ENCODE measurements at regions not wholly inside any gene's neighbourhood (a gene's known extent, or its start where the extent isn't known, plus 50 kb on each side); places are given as distances from the start of the nearest gene placed in this dataset.

DNA sequence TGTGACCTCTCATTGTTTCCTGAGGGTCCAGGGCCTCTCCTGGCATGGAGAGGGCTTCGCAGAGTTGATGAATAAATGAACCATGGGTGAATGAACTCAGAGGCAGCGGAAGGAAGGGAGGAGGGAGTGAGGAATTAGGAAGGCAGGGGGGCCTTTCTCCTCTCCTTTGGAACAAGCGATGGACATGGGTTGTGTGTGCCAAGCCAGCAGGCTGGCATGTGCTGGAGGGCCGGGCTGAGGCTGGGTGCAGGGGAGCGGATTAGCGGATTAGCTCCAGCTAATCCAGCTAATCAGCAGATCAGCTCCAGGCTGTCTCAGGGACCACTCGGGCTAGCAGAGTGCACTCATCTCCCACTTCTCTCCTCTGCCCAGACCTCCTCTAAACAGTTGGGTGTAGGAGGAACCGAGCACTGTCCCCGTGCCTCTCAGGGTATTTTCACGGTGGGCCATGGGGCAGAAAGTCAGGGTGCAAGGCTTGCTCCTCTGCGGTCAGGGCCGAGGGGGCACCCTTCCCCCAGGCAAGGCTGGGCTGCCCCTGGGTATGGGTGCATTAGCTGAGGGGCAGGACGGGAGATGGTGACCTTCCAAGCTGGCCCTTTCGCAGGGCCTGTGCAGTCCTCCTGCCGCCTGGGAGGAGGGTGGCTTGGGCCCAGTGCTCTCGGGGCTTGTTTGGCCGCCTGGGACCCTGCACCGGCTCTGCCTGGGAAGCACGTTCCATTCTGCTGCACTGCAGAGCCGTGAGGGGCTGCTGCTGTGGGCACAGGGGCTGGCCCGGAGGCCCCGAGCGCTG is 120.3 kb upstream of the B3GAT1 start:
- no peak for DNase-seq (ENCODE audit: low read depth)

DNA sequence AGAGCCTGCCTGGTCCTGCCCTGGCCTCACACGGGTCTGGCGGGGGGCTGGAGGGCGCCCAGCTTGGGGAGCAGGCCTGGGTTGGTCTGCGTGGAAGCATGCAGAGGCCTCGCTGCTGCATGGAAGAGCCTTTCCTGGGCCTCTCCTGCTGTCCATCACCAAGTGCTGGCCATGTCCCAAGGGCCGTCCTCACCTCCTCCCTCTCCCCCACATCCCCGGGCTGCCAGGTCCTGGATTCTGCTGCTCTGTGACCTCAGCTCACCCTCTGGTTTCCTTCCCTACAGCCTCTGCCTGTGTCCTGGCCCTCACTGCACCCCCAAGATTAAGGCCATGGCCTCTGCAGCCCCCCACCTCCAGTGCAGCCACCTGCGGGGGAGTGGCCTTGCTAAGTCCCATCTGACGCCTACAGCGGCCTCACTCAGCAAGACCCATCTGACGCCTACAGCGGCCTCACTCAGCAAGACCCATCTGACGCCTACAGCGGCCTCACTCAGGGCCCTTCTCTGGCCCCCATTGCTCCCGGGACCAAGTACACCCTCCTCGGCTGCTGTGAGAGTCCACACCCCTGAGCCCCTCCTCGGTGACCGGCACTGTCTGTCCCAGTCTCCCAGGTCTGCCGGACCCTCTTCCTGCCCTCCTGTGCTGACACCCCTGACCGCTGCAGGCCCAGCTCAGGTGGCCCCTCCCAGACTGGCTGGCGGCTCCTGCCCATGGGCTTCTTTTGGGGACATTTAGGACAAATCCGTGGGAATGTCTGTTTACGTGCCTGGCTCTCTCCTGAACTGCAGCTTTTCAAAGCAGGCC is 119.5 kb upstream of the B3GAT1 start:
- no peak for DNase-seq (ENCODE audit: low read depth)

DNA sequence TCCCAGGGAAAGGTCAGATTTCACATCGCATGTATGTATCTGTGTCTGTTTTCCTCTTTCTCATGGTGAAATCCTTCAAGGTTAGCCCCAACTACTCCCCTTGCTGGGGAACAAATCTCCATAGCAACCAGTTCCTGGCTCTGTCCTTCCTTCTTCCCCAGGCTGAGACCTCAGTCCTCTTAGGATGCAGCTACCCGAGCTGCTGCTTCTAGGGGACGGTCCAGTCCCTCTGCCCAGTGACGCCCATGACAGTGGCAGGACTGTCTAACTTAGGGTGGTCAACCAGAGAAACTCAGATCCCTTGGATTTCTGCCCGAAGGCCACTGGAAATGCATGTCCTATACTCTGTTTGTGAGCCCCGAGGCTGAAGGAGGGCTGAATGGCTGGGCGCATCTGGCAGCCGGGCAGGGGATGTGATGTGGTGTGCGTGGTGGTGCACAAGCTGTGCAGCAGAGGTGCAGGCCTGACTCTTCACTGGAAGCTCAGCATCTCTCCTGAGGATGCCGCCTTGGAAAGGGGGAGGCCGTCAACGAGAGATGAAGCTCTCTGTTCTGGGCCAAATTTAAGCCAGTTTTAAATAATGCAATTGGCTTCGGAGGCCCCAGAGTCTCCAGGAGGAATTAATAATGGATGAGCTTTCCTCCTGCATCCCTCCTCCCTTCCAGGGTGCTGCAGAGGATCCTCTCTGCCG is 118.7 kb upstream of the B3GAT1 start:
- no peak for DNase-seq (ENCODE audit: low read depth)

DNA sequence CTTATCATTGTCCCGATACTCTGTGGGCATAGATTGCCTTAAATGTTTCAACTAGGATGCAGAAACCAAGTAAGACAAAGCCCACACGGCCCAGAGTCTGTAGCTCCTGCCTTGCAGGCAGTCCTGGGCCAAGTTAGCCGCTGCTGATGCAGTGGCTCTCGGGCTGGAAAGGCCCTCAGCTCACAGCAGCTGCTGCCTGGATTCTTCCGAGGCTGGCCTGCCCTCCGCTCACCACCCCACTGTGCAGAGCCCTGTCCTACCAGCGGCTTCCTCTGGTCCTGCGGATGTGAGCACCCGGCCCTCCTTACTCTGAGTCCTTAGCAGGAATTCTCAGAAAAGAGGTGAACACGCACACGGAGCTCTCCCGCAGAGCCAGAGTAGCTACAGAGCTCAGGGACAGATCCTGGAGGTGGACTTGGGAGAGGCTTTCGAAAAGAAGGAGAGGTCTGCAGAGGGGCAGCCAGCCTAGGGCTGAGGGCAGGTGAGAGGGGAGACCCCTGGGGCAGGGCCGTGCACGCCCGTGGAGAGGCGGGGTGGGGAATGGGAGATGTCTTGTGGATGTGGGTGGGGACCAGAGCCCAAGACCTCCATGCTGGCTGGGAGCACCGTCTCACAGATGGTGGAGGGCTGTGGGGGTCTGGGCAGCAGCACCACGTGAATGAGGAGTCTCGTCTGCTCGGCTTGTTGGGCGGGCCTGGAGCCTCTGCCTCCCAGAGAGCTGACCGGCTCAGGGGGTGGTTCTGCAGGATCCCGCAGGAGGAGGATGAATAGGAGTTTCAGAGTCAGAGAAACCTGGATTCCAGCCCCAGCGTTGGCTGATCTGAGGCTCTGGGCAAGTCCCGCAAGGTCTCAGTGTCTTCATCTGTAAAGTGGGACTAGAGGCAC is 117.4 kb upstream of the B3GAT1 start:
- DNase-seq (ENCODE audit: low read depth), result no peak

DNA sequence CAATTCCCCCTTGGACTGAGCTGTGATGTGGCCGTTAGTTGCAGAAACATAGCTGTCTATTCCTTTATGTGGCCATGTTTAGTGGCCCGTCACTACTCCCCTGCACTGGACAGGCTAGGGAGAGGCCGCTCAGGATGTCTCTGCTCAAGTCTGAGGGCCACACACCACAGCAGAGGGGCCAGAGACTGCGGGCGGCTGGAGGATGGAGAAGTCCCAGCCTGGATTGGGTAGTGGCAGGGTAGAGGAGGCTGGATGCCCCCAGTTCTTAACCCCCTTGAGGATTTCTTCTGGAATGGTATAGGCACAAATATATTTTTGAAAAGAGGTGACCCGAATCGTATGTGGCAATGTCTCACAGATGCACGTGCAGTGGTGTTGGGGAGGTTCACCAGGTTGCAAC is 116.4 kb upstream of the B3GAT1 start:
- no peak for DNase-seq (ENCODE audit: low read depth)

DNA sequence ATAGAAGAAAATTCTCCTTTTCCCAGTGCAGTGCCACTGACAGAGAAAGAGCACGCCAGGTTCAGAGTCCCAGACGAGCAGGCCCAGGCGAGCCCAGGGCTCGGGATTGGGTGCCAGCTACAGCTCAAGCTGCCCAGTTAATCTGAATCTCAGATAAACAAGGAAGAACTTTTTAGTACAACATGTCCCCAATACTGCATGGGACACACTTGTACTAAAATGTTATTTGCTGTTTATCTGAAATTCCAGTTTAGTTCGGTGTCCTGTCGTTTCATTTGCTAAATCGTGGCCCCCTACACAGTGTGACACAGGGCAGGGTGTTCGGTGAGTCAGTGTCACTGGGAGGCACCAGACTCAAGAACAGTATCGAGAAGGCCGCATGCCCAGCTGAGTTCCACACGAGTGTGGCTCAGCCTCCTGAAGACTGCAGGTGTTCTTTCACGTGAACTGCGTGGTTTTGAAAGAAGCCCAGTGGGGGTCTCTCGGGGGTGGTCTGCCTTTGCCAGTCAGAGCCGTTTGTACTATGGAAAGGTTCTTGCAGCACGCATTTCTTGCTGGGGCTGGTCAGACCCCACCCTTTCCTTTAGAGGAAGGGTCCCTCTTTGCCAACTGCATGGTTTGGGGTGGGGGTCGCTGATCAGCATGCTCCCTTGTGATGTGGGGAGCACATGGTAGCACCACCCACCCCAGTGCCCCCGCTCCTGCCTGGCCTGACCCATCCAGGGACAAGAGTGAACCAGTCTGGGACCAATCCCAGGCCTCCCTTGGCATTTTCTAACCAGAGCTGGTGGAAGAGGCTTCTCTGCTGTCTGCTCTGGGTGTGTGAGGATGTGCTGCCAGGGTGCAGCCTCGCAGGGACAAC is 115.6 kb upstream of the B3GAT1 start:
- no peak for DNase-seq (ENCODE audit: low read depth)

DNA sequence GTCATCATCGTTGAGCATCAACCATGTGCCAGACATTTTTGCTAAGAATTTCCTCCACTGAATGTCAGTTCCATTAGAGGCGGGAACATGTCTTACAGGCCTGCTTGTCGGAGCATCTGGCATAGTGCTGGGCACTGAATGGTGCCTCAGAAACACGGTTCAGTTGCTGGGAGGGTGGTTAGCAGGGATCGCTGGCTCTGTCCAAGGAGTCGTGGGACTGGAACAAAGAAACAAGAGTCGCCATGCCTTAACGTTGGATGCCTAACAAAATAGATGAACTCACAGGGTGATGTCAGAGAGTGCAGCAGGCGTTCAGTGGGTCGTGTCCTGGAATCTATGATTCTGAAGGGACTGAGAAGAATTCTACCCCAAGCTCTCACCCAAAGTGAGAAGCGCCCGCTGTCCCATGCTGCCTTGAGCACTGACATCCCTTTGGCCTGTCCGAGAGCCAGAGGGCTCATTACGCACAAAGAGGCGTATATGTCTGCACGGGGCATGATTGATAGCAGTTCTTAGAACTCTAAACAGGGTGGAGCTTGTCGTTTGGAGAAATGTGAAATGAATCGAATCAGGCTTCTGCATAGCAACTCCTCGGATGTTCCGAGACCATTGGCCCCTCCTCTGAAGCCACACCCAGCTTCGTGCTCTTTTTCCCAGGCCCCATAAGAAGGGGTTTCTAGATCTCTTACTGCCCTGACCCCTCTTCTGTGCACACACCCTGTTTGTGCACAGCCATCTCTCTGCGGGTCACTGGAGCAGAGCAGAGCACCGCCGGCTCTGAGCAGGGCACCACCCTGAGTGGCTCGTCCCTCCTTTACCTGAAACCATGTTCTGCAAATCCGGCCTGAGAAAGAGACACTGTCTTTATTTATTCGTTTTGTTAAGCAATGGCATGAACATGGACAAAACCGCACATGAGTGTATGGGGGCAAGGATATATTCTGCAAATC is 113.1 kb upstream of the B3GAT1 start:
- DNase-seq (ENCODE audit: low read depth), result no peak

DNA sequence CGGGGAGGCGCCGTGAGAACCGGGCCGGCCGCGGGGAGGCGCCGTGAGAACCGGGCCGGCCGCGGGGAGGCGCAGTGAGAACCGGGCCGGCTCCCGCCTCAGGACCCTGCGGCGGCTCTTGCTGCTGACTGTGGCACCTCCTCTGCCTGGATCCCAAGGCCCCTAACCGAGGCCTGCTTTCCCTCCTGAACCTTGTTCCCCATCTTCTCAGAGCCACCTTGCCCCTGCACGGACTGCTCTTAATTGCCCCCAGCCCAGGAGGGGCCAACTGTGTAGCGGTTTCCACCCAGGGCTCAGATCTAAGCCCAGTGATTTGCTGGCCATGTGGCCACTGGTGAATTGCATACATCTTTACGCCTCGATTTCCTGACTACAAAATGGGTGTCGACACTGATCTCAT is 112.2 kb upstream of the B3GAT1 start:
- no peak for DNase-seq (ENCODE audit: low read depth)

DNA sequence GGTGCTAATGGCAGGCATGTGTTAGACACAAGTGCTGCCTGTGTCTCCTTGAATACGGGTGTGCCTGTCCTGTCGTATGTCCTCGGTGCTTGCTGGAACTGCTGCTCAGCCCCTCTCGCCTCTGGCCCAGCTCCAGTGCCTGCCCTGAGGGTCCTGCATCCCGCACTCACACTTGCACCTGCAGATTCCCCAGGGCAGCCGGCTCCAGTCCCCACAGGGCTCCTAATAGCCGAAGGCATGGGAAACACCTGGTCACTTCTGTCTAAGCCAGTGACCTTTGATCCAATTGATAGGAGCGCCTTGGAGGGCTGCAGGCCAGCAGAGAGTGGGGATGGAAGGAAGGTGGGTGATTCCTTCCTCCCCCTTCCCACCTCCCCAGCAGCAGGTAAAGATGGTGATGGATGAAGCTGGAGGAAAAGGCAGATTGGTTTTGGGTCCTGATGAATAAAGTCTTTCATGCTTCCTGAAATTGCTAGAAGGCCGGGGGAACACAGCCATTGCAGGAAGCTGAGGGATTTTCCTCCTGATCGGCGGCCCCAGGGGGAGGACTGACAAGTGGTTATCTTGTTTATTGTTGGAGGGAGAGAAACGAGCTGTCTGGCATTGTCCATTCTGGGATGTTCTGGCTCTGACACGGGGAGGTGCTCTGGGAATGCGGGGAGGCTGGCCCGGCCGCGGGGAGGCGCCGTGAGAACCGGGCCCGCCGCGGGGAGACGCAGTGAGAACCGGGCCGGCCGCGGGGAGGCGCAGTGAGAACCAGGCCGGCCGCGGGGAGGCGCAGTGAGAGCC is 110.9 kb upstream of the B3GAT1 start:
- no peak for DNase-seq (ENCODE audit: low read depth)

DNA sequence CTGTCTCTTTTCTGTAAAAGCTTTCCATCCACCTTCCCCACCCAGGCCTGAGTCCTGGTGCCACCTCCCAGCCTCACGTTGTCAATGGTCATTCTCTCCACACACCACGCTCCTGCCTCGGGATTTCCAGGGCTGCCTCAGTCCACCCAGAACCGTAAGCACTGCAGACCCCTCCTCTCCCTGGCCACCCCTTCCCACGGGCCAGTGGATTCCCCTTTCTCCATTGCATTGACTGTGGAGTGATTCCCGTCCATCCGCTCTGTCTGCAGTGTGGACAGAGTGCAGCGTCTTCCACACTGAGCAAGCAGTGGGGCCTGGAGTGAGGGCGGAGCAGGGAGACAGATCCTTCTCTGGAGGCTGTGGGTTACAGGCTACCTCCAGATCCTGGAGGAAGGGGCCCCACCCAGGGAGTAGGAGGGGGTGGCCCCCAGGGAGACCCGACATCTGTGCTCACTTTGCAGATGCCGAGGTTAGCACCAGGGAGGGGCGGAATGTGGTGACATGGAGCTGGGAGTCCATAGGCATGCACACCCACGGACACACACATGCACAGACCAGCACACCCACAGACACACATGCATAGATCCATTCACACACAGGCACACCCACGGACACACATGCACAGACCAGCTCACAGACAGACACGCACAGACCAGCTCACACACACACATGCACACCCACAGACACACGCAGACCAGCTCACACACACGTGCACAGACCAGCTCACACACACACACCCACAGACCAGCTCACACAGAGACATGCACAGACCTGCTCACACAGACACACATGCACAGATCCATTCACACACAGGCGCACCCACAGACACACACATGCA is 109.6 kb upstream of the B3GAT1 start:
- DNase-seq (ENCODE audit: low read depth), result no peak

DNA sequence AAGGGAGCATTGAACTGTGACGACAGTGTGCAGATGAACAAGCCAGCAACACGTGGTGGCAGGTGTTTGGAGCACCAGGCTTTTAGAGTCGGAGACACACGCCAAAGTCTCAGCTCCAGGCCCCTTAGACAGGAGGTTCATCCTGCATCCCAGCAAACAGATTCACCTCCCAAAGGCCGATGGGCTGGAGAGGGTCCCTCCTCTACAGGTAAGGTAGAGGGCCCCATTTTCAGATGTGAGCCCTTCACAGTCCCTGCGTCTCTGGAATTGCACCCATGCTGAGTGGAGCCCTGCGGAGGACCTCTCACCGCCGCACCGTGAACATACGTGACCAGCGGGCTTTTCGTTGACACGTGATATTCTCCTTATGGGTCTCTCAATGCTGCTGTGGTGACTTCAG is 109.0 kb upstream of the B3GAT1 start:
- no peak for DNase-seq (ENCODE audit: low read depth)

DNA sequence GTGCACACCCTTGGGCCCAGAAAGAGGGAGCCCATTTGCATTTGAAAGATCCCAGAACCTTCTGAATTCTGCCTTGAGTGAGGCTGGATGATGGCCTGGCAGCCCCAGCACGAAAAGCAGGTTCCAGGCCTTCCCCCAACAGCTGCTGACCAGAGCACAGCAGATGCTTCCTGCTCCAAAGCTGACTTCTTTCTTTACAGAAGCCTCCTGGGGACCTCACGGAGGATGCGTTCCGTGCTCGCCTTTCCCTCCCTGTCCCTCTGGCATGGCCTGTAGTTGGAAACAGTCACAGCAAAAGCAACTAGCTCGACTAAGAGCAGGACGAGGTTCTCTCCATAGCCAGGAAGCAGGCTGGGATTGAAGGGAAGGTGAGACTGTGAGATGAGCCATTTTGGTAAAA is 107.7 kb upstream of the B3GAT1 start:
- DNase-seq (ENCODE audit: low read depth), result no peak

DNA sequence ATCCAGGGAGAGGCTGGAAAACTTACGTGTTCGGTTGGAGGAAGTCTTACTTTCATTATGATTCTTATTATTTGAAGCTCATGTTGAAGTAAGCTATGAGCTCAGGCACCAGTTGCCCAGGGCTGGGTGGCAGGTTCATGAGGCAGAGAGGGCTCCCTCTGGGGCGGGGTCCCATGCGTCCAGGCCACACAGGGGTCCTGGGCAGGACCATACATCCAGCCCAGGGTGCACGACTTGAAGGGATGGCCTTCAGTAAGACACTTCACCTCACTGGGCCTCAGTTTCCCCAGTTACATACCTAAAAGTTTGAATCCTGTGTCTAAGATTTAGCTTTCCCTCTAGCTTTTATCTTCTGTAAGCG is 107.3 kb upstream of the B3GAT1 start:
- DNase-seq (ENCODE audit: low read depth), result no peak

DNA sequence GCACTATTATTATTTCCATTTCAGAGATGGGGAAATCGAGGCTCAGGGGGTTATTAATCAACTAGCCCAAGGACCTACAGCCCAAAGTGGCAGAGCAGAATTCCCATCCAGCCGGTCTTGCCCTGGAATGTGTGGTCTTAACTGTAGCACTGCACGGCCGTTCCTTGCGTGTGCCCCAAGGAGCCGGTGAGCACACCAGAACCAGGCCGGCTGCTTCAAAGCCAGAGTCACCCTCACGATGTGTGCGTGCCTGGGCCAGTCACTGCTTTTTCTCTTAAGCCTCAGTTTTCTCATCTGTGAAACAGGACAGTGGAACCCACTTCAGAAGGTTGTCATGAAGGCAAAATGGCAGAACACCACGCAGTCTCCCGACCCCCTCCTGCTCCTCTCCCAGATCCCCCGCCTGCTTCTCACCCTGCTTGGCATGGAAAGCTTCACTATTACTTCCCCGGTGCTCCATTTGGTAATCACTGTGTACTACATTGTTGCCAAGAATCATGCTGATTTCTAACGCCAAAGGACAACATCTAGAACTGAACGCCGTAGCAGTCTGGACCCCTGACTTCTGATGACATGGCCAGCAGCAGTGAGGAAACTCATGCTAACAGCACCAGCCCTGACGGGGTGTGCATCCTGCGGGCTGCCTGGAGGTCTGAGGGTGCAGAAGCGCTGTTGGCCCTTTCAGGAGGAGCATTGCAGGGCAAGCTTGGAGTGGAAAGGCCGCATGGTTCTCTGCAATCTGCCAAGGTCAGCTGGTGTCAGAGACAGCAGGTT is 106.8 kb upstream of the B3GAT1 start:
- DNase-seq (ENCODE audit: low read depth), result no peak

DNA sequence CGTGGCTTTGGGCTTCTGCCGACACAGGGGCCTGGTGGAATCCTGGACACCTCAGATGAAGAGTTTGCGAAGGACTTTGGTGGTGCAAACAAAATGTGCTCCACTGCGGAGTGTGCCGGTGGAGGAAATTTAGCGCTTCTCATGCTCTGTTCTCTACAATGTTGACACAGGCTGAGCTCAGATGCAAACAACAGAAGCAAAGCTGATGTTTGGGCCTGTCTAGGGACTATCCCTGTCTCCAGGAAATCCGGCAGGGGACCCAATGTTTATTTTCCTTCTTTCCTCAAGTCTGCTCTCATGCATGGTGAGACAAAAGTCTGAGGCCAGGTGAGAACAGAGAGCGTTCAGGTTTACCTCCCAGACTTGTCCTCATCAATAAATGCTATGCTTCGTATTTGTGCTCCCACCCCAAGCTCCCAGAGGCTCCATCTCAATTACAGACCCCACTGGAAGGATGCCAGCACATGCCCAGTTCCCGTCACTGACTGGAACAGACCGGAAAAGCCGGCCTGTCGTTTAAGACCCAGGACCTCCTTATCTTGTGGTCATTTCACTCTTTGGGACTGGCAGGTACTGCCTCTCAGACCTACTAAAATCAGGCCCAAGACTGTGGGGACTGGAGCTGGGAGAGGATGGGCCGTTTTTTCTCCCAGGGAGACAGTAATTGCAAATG is 105.7 kb upstream of the B3GAT1 start:
- DNase-seq (ENCODE audit: low read depth), result no peak

DNA sequence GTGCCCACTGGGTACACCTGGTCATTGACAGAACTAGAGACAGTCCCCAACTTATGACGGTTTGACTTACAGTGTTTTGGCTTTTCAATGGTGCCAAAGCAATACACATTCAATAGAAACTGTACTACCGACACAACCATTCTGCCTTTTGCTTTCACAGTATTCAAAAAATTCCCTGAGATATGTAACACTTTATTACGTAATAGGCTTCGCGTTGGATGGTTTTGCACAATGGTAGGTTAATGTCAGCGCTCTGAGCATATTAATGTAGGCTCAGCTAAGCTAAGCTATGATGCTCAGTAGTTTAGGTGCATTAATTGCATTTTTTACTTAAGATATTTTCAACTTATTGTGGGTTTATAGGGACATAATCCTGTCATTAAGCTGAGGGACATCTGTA is 105.1 kb upstream of the B3GAT1 start:
- DNase-seq (ENCODE audit: low read depth), result no peak

DNA sequence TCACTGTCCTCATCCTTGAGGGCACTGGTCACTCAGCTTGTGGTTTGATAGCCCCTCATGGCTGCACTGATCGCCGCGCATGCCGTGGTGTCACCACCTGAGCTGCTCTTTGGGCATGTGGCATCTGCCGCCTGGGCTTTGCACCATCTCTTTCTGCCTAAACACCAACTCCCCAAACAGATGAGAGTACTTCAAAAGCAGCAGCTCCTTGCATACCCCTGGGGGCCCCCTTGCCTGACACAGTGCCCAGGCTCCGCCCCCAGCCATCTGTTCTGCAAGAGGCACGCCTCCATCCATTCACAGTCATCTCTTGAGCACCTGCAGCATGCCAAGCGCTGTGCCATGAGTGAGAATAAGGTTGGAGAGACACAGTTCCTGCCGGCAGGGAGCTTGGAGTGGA is 104.5 kb upstream of the B3GAT1 start:
- DNase-seq (ENCODE audit: low read depth), result no peak
